ENCODE measurements at regions not wholly inside any gene's neighbourhood (a gene's known extent, or its start where the extent isn't known, plus 50 kb on each side); places are given as distances from the start of the nearest gene placed in this dataset.

DNA sequence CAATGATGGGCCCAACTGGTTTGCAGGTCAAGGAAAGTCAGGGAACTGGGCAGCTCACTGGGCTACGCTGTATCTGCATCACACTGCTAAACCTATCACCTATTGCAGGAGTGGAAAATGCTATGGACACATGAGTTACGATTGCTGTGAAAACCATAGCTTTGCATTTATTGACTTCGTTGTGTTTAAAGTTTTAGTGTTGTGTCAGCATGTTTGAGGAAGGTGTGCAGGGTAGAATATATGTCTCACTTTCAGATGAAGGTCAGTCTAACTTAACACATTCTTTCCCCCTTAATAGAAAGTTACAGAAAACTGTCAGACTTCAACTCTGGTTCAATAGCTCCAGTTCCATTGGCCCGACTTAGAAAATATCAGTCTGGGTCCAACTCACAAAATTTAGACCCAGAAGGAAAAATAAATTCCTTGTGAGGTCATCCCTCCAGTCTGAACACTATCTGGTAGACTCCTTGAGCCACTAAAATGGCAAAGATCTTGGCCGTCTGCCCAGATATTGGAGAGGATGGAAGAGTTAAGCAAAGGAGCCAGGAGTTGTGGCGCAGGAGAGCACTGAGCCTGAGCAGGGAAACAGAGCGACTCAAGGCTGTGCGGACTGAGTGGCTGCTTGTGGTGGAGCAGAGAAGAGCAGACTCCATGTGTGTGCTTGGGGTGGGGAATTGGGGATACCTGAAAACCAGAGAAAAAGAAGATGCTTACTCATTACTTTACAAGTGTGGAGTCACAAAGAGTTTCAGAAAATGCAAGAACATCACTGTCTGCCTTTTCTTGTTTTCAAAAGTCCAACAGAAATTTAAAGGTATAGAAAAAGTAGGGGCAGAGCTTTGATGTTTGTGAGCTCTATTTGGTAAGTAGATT, 518.5 kb downstream of the FGF9 start:
- TF ChIP-seq, protein P1, sequence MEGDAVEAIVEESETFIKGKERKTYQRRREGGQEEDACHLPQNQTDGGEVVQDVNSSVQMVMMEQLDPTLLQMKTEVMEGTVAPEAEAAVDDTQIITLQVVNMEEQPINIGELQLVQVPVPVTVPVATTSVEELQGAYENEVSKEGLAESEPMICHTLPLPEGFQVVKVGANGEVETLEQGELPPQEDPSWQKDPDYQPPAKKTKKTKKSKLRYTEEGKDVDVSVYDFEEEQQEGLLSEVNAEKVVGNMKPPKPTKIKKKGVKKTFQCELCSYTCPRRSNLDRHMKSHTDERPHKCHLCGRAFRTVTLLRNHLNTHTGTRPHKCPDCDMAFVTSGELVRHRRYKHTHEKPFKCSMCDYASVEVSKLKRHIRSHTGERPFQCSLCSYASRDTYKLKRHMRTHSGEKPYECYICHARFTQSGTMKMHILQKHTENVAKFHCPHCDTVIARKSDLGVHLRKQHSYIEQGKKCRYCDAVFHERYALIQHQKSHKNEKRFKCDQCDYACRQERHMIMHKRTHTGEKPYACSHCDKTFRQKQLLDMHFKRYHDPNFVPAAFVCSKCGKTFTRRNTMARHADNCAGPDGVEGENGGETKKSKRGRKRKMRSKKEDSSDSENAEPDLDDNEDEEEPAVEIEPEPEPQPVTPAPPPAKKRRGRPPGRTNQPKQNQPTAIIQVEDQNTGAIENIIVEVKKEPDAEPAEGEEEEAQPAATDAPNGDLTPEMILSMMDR (IDR thresholded peaks at IDR 0.05; ENCODE audit: low read depth, low read length) = no peak
- TF ChIP-seq POLR2A (IDR thresholded peaks at IDR 0.05; ENCODE audit: extremely low read depth, insufficient read length) (no peak), MYC (IDR thresholded peaks at IDR 0.05; ENCODE audit: low read depth, low read length) (no peak)
- TF ChIP-seq, protein P2, sequence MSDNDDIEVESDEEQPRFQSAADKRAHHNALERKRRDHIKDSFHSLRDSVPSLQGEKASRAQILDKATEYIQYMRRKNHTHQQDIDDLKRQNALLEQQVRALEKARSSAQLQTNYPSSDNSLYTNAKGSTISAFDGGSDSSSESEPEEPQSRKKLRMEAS (IDR thresholded peaks at IDR 0.05; ENCODE audit: low read depth, low read length) = no peak
